Hippocampal formation (tissue), 2 donors: ENCODE measurements at regions not wholly inside any gene's neighbourhood (a gene's known extent, or its start where the extent isn't known, plus 50 kb on each side); places are given as distances from the start of the nearest gene placed in this dataset.
"Not testable (repeated sequence)": the region's sequence is repeated elsewhere in the genome, so short reads cannot be mapped to it uniquely, and the experiment has no call there.

ENCODE experiments used
- DNase-seq, 2 donors: peaks; one replicate each; lab custom pipeline; 2025; lab: John Stamatoyannopoulos, UW

- DNase-seq: no peak
Observed at GRCh38 chr2:38483776-38484501, 106.9 kb upstream of the ATL2 start.

GRCh38 chr2:38482710-38483109, 105.6 kb upstream of the ATL2 start:
- DNase-seq: not testable (repeated sequence)

GRCh38 chr2:38480617-38481016, 103.5 kb upstream of the ATL2 start:
- no peak for DNase-seq

GRCh38 chr2:38477006-38477405, 99.9 kb upstream of the ATL2 start:
- no peak for DNase-seq

GRCh38 chr2:38475567-38475881, 98.5 kb upstream of the ATL2 start:
- no peak for DNase-seq

GRCh38 chr2:38474715-38475566, 97.9 kb upstream of the ATL2 start:
- no peak for DNase-seq

- no peak for DNase-seq
Observed at GRCh38 chr2:38474021-38474456, 97.0 kb upstream of the ATL2 start.

- DNase-seq: no peak
Observed at GRCh38 chr2:38473333-38474005, 96.4 kb upstream of the ATL2 start.

GRCh38 chr2:38470115-38470514, 93.0 kb upstream of the ATL2 start:
- no peak for DNase-seq

- DNase-seq: no peak
Observed at GRCh38 chr2:38467768-38468455, 90.8 kb upstream of the ATL2 start.

- no peak for DNase-seq
Observed at GRCh38 chr2:38466876-38467767, 90.0 kb upstream of the ATL2 start.

- no peak for DNase-seq
Observed at GRCh38 chr2:38466409-38466808, 89.3 kb upstream of the ATL2 start.

GRCh38 chr2:38465789-38466127, 88.7 kb upstream of the ATL2 start:
- DNase-seq: no peak

- DNase-seq: no peak
Observed at GRCh38 chr2:38464971-38465788, 88.1 kb upstream of the ATL2 start.

- no peak for DNase-seq
Observed at GRCh38 chr2:38463752-38464151, 86.7 kb upstream of the ATL2 start.

GRCh38 chr2:38462121-38462661, 85.1 kb upstream of the ATL2 start:
- DNase-seq: no peak

GRCh38 chr2:38461470-38461869, 84.4 kb upstream of the ATL2 start:
- no peak for DNase-seq

- DNase-seq: no peak
Observed at GRCh38 chr2:38460313-38460712, 83.2 kb upstream of the ATL2 start.

GRCh38 chr2:38454081-38454480, 77.0 kb upstream of the ATL2 start:
- DNase-seq: no peak

GRCh38 chr2:38451778-38452177, 74.7 kb upstream of the ATL2 start:
- not testable (repeated sequence) for DNase-seq
